NCI-H2081 (cell line): ENCODE measurements at regions not wholly inside any gene's neighbourhood (a gene's known extent, or its start where the extent isn't known, plus 50 kb on each side); places are given as distances from the start of the nearest gene placed in this dataset.

Source experiments
- DNase-seq, 2 experiments: peaks; one replicate each; lab custom pipeline; 2025; lab: John Stamatoyannopoulos, UW

- no peak for DNase-seq
These were observed 81.0 kb upstream of the BNC2 start for GRCh38 chr9:16951502-16951901.

GRCh38 chr9:16950051-16950450 lies 79.6 kb upstream of the BNC2 start:
- DNase-seq: no peak

GRCh38 chr9:16930578-16930977 lies 60.1 kb upstream of the BNC2 start:
- DNase-seq: no peak

GRCh38 chr9:16928179-16928945 lies 57.9 kb upstream of the BNC2 start:
- DNase-seq: no peak

- no peak for DNase-seq
These were observed 55.0 kb upstream of the BNC2 start for GRCh38 chr9:16925426-16925825.

GRCh38 chr9:16924311-16924915 lies 53.9 kb upstream of the BNC2 start:
- DNase-seq: no peak

GRCh38 chr9:16921855-16922254 lies 51.4 kb upstream of the BNC2 start:
- peak; percentile 28 to 70 for DNase-seq
